Caco-2 (cell line): ENCODE measurements at regions not wholly inside any gene's neighbourhood (a gene's known extent, or its start where the extent isn't known, plus 50 kb on each side); places are given as distances from the start of the nearest gene placed in this dataset.
"Not testable (repeated sequence)": the region's sequence is repeated elsewhere in the genome, so short reads cannot be mapped to it uniquely, and the experiment has no call there.

ENCODE experiments used
- BruUV-seq: library from RNA; stranded (reverse); fragments of 400-500 nt; replicated peaks from 2 replicates; lab custom pipeline; 2021; lab: Mats Ljungman, UMichigan
- CTCF ChIA-PET: fragments of 300-600 bp; sonication (Branson Sonifier 250); formaldehyde crosslinking; loops from one replicate; lab custom pipeline; 2022; ENCODE audit warnings: antibody characterized with exemption; lab: Charles Lee
- POLR2A ChIA-PET: fragments of 300-600 bp; sonication (Branson Sonifier 250); formaldehyde crosslinking; loops from one replicate; lab custom pipeline; 2022; ENCODE audit warnings: antibody characterized with exemption; lab: Charles Lee
- DNase-seq, 2 experiments: peaks; one replicate each; pipeline versions ENCODE4 v3.0.0 to v3.0.0-alpha.2; 2020 to 2022
- H3K27me3 ChIP-seq: replicated peaks from 2 replicates; pipeline ENCODE4 v1.6.0; 2011; ENCODE audit warnings: low read length; ENCODE audit not compliant: control insufficient read depth, insufficient read depth
- H3K36me3 ChIP-seq: 2 replicates; pipeline ENCODE4 v1.5.1; 2011; ENCODE audit warnings: low read length; ENCODE audit not compliant: control insufficient read depth, insufficient read depth
- H3K4me1 ChIP-seq: fragments of 250-450 bp; sonication (Bioruptor Pico); 2 replicates; pipeline ENCODE4 v1.5.1; 2020; ENCODE audit warnings: mild to moderate bottlenecking
- H3K4me3 ChIP-seq: 2 replicates; pipeline ENCODE4 v1.5.1; 2011; ENCODE audit warnings: low read depth, mild to moderate bottlenecking, control low read depth, low read length
- H3K9me3 ChIP-seq: fragments of 250-450 bp; sonication (Bioruptor Pico); 2 replicates; pipeline ENCODE4 v1.5.1; 2020; ENCODE audit warnings: mild to moderate bottlenecking, moderate library complexity
- H3K27ac Mint-ChIP-seq: one replicate; pipeline ENCODE4 v1.8.0; 2022; ENCODE audit warnings: mixed read lengths; ENCODE audit not compliant: unreplicated experiment
- H3K27me3 Mint-ChIP-seq: one replicate; pipeline ENCODE4 v1.8.0; 2022; ENCODE audit warnings: mixed read lengths; ENCODE audit not compliant: insufficient read depth, unreplicated experiment
- H3K36me3 Mint-ChIP-seq: one replicate; pipeline ENCODE4 v1.8.0; 2022; ENCODE audit warnings: mild to moderate bottlenecking, mixed read lengths; ENCODE audit not compliant: insufficient read depth, unreplicated experiment
- H3K4me1 Mint-ChIP-seq: one replicate; pipeline ENCODE4 v1.8.0; 2022; ENCODE audit warnings: low read depth, mixed read lengths; ENCODE audit not compliant: unreplicated experiment
- H3K4me3 Mint-ChIP-seq: one replicate; pipeline ENCODE4 v1.8.0; 2022; ENCODE audit warnings: mild to moderate bottlenecking, moderate library complexity, mixed read lengths; ENCODE audit not compliant: unreplicated experiment
- H3K9me3 Mint-ChIP-seq: one replicate; pipeline ENCODE4 v1.8.0; 2022; ENCODE audit warnings: mixed read lengths; ENCODE audit not compliant: unreplicated experiment
- CTCF ChIP-seq, 2 experiments: fragments of 200-600 bp in 1 of 2; IDR thresholded peaks; 1 replicate in 1 of 2; 2 replicates in 1 of 2; pipeline versions ENCODE4 v1.5.1 to v1.8.0; 2011 to 2022; ENCODE audit warnings: antibody characterized with exemption in 1 of 2, control low read depth in 1 of 2, inconsistent platforms in 1 of 2, low read depth in 1 of 2, low read length in 1 of 2, mild to moderate bottlenecking in 1 of 2, moderate library complexity in 1 of 2; ENCODE audit not compliant: insufficient read depth in 1 of 2, severe bottlenecking in 1 of 2, unreplicated experiment in 1 of 2
- intact Hi-C: fragments of 100-400 bp; cut with micrococcal nuclease; formaldehyde crosslinking; loops from one replicate; pipeline ENCODE4 v1.10.0; 2022; ENCODE audit not compliant: unreplicated experiment

DNA sequence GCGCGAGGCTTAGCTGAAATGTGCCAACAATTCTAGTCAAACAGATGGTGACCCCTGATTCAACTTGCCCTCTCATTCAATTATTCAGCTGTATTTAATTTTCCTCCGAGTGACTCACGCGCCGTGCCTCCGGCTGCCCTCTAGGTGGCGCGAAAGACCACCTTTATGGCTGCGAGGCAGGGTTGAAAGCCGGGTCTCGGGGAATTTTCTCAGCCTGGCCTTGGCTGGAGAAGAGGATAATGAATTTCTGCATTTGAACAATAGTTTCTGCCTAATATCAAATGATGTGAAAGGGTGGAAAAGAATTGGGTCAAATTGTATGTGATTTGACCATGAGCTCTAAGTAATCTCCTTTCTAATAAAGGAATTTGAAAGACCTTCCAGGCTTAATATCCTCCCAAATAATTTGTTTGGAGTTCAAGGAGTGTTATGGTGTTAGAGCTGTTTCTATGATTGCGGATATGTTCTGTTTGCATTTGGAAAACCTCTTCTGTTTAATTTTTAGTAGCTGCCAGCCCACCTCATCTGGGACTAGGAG is 310.9 kb downstream of the ZNF536 start:
- no peaks in the 10 kb centered on the region for H3K9me3 ChIP-seq
- TF ChIP-seq CTCF (IDR thresholded peaks at IDR 0.05; ENCODE audit: insufficient read depth in 1 of 2, low read depth in 1 of 2, low read length in 1 of 2, severe bottlenecking in 1 of 2, unreplicated experiment in 1 of 2), result peak; percentile 90
- ChIA-PET POLR2A (no interaction called here), CTCF (interaction anchor here (0.6 to 1.9 kb wide), 4 partner anchors 13 to 1886 kb away, joined by 3 to 9 read pairs (median 3); no protein-coding TSS in a partner anchor)
- H3K4me1 ChIP-seq, result no peaks in the 10 kb centered on the region
- Mint-ChIP-seq H3K4me1 (no peaks in the 10 kb centered on the region), H3K36me3 (no peaks in the 10 kb centered on the region), H3K9me3 (no peaks in the 10 kb centered on the region), H3K27me3 (peaks cover 24% of the 10 kb centered on the region), H3K27ac (no peak overlapping the region), H3K4me3 (no peak overlapping the region)
- no peak overlapping the region for H3K4me3 ChIP-seq
- H3K36me3 ChIP-seq, result no peaks in the 10 kb centered on the region
- intact Hi-C loops, result loop anchor here (1.0 kb wide), 1 partner anchor 1541 kb away; no protein-coding TSS in a partner anchor
- peaks cover 2% of the 10 kb centered on the region for H3K27me3 ChIP-seq
- BruUV-seq, result no TSS peak
- DNase-seq, result peak; percentile 61 to 75

- ChIA-PET CTCF (interaction anchor here (0.6 to 1.9 kb wide), 4 partner anchors 13 to 1887 kb away, joined by 3 to 9 read pairs (median 3); no protein-coding TSS in a partner anchor), POLR2A (no interaction called here)
- Mint-ChIP-seq H3K4me1 (no peaks in the 10 kb centered on the region), H3K27me3 (peaks cover 27% of the 10 kb centered on the region), H3K9me3 (no peaks in the 10 kb centered on the region), H3K27ac (no peak overlapping the region), H3K4me3 (no peak overlapping the region), H3K36me3 (no peaks in the 10 kb centered on the region)
- no peak for TF ChIP-seq CTCF (IDR thresholded peaks at IDR 0.05; ENCODE audit: insufficient read depth in 1 of 2, low read depth in 1 of 2, low read length in 1 of 2, severe bottlenecking in 1 of 2, unreplicated experiment in 1 of 2)
- Histone ChIP-seq H3K4me1 (no peaks in the 10 kb centered on the region), H3K27me3 (peaks cover 2% of the 10 kb centered on the region), H3K4me3 (no peak overlapping the region), H3K36me3 (no peaks in the 10 kb centered on the region), H3K9me3 (no peaks in the 10 kb centered on the region)
- DNase-seq, result no peak
- intact Hi-C loops, result no loop called here
- no TSS peak for BruUV-seq
These were observed 310.2 kb downstream of the ZNF536 start for GRCh38 chr19:30682146-30682998.

DNA sequence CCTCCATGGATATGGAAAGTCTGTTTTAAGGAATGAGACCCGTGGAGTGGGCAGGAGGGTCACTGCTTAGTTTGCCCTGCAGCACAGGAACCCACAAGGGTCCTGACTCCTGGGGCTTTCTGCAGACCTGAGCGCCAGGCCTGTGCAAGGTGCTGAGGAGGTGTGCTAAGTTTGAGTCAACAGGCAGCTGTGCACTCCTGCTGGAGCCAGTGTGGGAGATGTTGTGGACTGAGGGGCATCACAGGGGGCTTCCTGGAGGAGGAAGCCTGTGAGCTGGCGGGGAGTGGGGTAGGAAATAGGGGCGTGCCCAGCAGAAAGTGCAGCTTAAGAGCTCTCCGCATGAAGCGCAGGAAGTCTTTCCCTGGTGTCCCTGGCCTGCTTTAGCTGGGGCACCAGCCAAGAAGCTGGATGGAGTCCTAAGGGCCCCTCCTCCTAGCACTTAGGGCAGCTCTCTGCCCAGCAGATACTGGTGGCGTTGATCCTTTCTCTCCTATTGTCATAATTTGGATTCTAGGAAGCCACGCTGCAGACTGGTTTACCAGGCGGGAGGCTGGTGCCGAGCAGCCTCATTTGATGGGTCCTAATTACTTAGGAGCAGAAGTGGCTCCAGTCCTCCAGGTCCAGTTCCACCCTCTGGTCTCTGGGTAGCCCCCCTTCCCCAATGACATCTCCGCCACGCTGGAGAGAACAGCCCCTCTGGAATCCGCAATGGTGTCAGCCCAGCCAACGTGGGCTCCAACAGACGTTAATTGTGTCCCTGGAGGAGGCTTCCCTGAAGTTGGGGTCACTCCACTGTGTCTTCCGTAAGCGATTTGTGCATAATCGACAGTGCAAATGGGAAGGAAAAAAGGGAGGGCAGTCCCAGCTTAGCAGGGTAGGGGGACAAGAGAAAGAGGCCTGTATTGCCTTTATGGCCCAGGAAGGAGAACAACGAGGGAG is 309.2 kb downstream of the ZNF536 start:
- Histone ChIP-seq H3K27me3 (peaks cover 2% of the 10 kb centered on the region), H3K9me3 (no peaks in the 10 kb centered on the region), H3K4me1 (no peaks in the 10 kb centered on the region), H3K4me3 (no peak overlapping the region), H3K36me3 (no peaks in the 10 kb centered on the region)
- Mint-ChIP-seq H3K36me3 (no peaks in the 10 kb centered on the region), H3K4me1 (no peaks in the 10 kb centered on the region), H3K27me3 (peaks cover 20% of the 10 kb centered on the region), H3K4me3 (no peak overlapping the region), H3K27ac (no peak overlapping the region), H3K9me3 (no peaks in the 10 kb centered on the region)
- POLR2A ChIA-PET, result no interaction called here
- no TSS peak for BruUV-seq
- TF ChIP-seq CTCF (IDR thresholded peaks at IDR 0.05; ENCODE audit: insufficient read depth in 1 of 2, low read depth in 1 of 2, low read length in 1 of 2, severe bottlenecking in 1 of 2, unreplicated experiment in 1 of 2), result no peak
- intact Hi-C loops, result no loop called here
- CTCF ChIA-PET, result interaction anchor here (1.9 kb wide), 1 partner anchor 1888 kb away, joined by 9 read pairs; no protein-coding TSS in a partner anchor
- DNase-seq, result no peak

- intact Hi-C loops, H3K36me3 Mint-ChIP-seq, H3K9me3 ChIP-seq, H3K4me1 Mint-ChIP-seq, H3K9me3 Mint-ChIP-seq, H3K4me1 ChIP-seq, H3K27ac Mint-ChIP-seq, H3K36me3 ChIP-seq, H3K4me3 ChIP-seq, H3K4me3 Mint-ChIP-seq, DNase-seq, H3K27me3 ChIP-seq, BruUV-seq, CTCF ChIA-PET, POLR2A ChIA-PET: not testable (repeated sequence)
- peaks cover 19% of the 10 kb centered on the region for H3K27me3 Mint-ChIP-seq
These were observed 308.2 kb downstream of the ZNF536 start for GRCh38 chr19:30680399-30680798.
